GM21576 (cell line): ENCODE measurements at regions not wholly inside any gene's neighbourhood (a gene's known extent, or its start where the extent isn't known, plus 50 kb on each side); places are given as distances from the start of the nearest gene placed in this dataset.

Experiments
- ATAC-seq: cut with Tn5 transposase; IDR thresholded peaks from one replicate; pipeline ENCODE4 v1.9.1; 2021; ENCODE audit warnings: mild to moderate bottlenecking, moderate library complexity; ENCODE audit not compliant: unreplicated experiment

- no peak for ATAC-seq
Measured at GRCh38 chr15:95409626-95410310, 920.7 kb upstream of the NR2F2 start.

- no peak for ATAC-seq
Measured at GRCh38 chr15:95410757-95411156, 919.7 kb upstream of the NR2F2 start.

DNA sequence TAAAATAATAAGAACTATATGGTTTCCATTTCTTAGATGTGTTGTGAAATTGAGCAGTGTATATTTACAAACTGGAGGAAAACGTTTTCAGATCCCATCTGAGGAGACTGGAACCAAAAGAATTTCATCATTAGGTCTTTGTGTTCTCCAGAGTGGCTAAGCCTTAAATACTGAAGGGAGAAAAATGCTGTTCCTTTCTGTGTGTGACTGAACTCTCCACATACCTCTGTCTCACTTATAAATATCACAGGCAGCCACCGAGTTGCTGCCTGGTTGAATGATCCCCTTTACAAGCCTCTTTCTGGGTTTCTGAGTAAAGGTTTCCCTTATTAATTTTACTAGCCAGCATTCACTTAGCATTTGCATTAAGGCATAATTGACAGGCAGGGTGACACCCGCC is 913.9 kb upstream of the NR2F2 start:
- no peak for ATAC-seq

GRCh38 chr15:95417761-95418160 is 912.7 kb upstream of the NR2F2 start:
- no peak for ATAC-seq

- ATAC-seq: no peak
Measured at GRCh38 chr15:95422255-95422654, 908.2 kb upstream of the NR2F2 start.

DNA sequence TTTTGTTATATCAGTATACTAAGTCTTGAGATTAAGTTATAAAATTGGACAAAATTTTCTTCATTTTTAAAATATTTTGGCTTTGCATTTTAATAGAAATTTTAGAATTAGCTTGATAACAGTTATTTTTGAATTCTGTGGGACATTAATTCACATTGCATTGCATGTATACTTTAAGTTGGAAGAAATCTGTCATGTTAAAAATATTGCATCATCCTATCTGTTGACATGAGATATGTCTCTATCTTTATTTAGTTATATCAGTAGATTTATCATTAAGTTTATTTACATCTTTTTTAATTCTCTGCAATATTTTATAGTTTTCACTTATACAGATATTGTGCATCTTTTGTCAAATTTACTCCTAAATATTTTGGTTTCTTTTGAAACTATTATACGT is 904.6 kb upstream of the NR2F2 start:
- ATAC-seq: no peak

GRCh38 chr15:95429345-95429744 is 901.2 kb upstream of the NR2F2 start:
- no peak for ATAC-seq

GRCh38 chr15:95431518-95431917 is 899.0 kb upstream of the NR2F2 start:
- ATAC-seq: no peak

- ATAC-seq: no peak
Measured at GRCh38 chr15:95432878-95433405, 897.6 kb upstream of the NR2F2 start.

DNA sequence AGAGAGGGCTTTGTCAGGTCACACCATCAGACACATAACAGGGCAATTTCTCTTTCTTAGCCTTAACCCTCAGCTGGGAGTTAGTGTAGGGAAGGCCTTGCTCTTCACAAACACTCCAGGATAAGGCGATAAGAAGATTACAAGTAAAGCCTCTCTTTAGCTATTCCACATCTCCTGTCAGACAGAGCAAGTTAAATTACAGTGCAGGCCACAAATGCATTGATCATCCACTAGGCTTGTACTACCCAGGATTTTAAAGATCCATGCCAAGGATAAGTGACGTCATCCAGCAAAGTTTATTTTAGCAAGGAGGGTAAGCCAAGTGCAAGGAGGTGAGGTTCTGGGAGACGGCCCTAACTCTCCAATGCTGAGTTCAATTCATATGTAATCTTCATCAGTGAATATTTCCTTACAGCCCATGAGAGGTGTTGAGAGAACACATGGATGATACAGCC is 890.6 kb upstream of the NR2F2 start:
- no peak for ATAC-seq

GRCh38 chr15:95440712-95441111 is 889.8 kb upstream of the NR2F2 start:
- no peak for ATAC-seq

DNA sequence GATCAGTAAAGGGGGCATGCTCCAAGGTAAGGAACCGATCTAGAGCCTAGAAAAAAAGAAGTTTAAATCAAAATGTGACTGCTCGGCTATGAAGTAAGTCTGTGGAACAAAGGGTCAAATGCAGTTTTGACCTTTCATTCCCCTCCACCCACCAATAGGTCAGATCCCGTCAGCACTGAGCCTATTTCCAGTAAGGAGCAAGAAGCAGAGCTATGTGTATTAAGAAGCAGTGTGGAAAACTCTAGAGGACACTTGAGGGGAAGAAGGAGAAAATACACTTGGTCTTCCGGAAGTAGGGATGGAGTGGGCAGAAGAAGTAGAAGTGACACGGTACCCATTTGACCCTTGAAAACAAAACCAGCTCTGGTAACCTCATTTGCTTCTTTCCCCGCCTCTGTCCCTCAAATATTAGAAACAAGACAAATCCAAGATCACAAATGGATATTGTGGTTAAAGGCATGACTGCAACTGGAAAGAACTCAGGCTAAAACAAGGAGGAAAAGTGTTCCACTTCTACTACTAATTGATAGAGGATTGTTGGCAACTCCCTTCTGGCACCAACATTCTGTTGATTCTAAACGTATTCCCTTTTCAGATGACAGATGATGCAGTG is 888.3 kb upstream of the NR2F2 start:
- no peak for ATAC-seq

DNA sequence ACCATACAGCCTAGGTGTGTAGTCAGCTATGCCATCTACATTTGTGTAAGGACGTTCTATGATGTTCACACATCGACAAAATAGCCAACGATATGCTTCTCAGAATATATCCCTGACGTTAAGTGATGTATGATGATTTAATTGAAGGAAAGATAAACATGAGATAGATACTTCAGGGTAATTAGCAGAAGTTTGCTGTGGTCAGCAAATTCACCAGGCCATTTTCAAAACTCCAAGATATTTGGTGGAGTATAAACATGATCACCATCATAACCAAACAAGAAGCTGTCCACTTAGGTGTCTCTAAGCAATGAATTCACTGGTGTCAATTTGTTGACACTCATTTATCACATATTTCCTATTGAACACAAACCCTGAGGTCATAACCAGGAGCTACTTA is 885.6 kb upstream of the NR2F2 start:
- no peak for ATAC-seq

GRCh38 chr15:95446854-95447253 is 883.6 kb upstream of the NR2F2 start:
- ATAC-seq: no peak

DNA sequence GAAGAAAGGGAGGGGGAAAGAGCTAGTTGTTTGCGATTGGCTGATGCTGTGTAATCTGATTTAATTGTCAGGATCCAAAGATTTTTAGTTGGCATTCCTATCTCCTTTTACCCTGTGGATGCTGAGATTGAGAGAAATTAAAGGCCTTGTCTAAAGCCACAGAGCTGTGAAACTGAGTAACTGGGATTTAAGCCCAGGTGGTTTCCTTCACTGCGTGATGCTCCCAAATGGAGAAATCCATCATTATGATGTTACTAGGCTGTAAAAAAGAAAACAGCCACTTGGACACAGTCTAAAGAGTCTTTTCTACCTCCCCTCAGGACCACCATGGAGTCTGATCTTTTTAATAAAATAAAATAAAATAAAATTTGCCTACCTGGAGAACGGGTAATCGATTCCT is 883.0 kb upstream of the NR2F2 start:
- no peak for ATAC-seq

- no peak for ATAC-seq
Measured at GRCh38 chr15:95448531-95449229, 881.8 kb upstream of the NR2F2 start.

DNA sequence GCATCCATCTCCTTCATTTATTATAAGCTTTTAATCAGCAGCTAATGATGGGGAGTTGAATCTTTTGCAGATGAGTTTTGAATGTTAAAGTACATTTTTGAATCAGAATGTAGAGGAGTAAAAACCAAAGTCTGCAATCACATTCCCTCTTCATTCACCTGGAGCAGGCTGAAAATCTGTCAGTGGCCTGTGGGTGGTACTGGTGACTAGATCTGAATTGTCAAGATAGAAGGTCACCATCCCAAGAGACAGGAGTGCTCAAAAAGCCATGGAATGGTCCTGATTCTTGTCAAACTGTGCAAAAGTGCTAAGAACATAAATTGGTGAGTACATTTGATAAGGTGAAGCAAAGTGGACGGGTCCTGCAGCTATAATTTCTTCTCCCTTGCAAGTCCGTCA is 881.3 kb upstream of the NR2F2 start:
- ATAC-seq: no peak

GRCh38 chr15:95450413-95450812 is 880.1 kb upstream of the NR2F2 start:
- ATAC-seq: no peak

DNA sequence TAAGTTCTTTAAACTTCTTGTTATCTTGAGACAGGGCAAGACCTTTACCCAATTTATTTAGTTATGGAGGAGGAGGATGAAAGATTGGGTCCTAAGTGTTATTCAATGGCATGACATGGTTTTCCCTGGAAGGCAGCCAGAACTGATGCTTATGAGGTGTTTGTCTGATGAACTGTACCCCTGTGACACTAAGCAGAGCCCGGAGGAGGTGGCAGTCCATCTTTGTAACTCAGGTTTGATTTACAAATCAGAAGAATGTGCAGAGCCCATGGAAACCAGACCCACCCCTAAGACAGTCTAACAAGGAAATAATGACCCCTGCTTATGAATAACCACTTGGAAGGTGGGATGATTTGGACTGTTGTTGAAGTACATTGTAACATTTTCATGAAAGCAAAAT is 878.6 kb upstream of the NR2F2 start:
- no peak for ATAC-seq

DNA sequence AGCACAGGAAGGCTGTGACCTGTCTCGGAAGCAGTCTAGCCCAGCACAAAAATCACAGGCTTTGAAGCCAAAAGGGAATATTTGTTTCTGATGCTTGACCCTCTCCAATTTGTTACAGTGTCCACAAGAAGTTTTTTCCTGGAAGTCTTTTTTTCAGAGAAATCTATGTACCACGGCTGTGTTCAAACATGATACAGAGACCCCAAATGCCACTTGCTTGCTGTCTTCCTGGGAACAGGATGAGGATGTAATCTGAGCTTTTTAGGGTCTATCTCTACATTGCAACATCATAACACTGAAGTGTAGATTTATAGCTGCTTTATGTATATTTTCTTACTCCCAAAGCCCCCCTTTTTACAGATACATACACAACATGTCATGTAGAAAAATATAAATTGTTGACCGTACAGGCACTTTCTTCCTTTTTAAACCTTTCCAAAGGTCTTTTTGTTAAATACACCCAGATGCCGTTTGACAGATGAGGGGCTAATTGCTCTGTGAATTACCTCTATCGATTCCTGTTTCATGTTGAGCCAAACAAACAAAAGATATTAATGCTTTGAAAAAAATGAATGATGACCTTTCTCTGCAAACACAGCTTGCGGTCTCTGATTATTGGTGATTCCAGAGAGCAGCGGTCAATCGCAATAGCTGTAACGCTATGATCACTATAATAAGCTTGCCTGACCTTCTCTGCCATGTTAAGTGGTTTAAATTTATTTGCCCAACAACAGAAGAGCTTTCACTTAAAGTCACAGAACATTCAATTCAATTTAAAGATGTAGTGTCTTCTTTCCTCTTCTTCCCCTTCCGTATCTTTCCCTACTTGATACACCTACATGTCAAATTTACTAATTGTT is 875.9 kb upstream of the NR2F2 start:
- no peak for ATAC-seq

- ATAC-seq: no peak
Measured at GRCh38 chr15:95457520-95457919, 873.0 kb upstream of the NR2F2 start.
